Left renal pelvis (tissue), 4 donors: ENCODE measurements at regions not wholly inside any gene's neighbourhood (a gene's known extent, or its start where the extent isn't known, plus 50 kb on each side); places are given as distances from the start of the nearest gene placed in this dataset.
"Not testable (repeated sequence)": the region's sequence is repeated elsewhere in the genome, so short reads cannot be mapped to it uniquely, and the experiment has no call there.

ENCODE experiments used
- DNase-seq, 4 donors: peaks; one replicate each; pipeline ENCODE4 v3.0.0-alpha.2; 2013; ENCODE audit warnings: low read depth in 4 of 4, low spot score in 3 of 4

GRCh38 chr10:8278099-8278498 lies 223.6 kb downstream of the GATA3 start:
- DNase-seq: no peak

GRCh38 chr10:8279598-8279997 lies 225.1 kb downstream of the GATA3 start:
- no peak for DNase-seq

- no peak for DNase-seq
Measured at GRCh38 chr10:8280946-8281345, 226.5 kb downstream of the GATA3 start.

GRCh38 chr10:8282340-8282739 lies 227.9 kb downstream of the GATA3 start:
- DNase-seq: no peak

- no peak for DNase-seq
Measured at GRCh38 chr10:8283166-8283905, 228.8 kb downstream of the GATA3 start.

- DNase-seq: no peak
Measured at GRCh38 chr10:8283986-8284385, 229.5 kb downstream of the GATA3 start.

- not testable (repeated sequence) for DNase-seq
Measured at GRCh38 chr10:8285970-8286369, 231.5 kb downstream of the GATA3 start.

GRCh38 chr10:8288600-8288999 lies 234.1 kb downstream of the GATA3 start:
- DNase-seq: no peak

- no peak for DNase-seq
Measured at GRCh38 chr10:8289186-8289924, 234.9 kb downstream of the GATA3 start.

GRCh38 chr10:8294779-8295178 lies 240.3 kb downstream of the GATA3 start:
- no peak for DNase-seq

- DNase-seq: no peak
Measured at GRCh38 chr10:8295311-8295710, 240.8 kb downstream of the GATA3 start.

- no peak for DNase-seq
Measured at GRCh38 chr10:8296090-8296733, 241.7 kb downstream of the GATA3 start.

GRCh38 chr10:8296734-8297101 lies 242.2 kb downstream of the GATA3 start:
- DNase-seq: no peak

GRCh38 chr10:8297107-8297506 lies 242.6 kb downstream of the GATA3 start:
- no peak for DNase-seq

- no peak for DNase-seq
Measured at GRCh38 chr10:8297959-8298358, 243.5 kb downstream of the GATA3 start.

GRCh38 chr10:8298896-8299570 lies 244.5 kb downstream of the GATA3 start:
- DNase-seq: no peak

GRCh38 chr10:8300925-8301324 lies 246.4 kb downstream of the GATA3 start:
- DNase-seq: no peak

- no peak for DNase-seq
Measured at GRCh38 chr10:8301333-8301732, 246.8 kb downstream of the GATA3 start.

- DNase-seq: no peak
Measured at GRCh38 chr10:8301831-8302230, 247.3 kb downstream of the GATA3 start.

- no peak for DNase-seq
Measured at GRCh38 chr10:8302565-8302964, 248.1 kb downstream of the GATA3 start.

- DNase-seq: no peak
Measured at GRCh38 chr10:8304861-8305260, 250.4 kb downstream of the GATA3 start.
